SU-DHL-6 (cell line): ENCODE measurements at regions not wholly inside any gene's neighbourhood (a gene's known extent, or its start where the extent isn't known, plus 50 kb on each side); places are given as distances from the start of the nearest gene placed in this dataset.

Source experiments
- CTCF ChIP-seq: fragments of 200-600 bp; sonication (generic); IDR thresholded peaks from one replicate; pipeline ENCODE4 v1.5.1; 2017; ENCODE audit warnings: antibody characterized with exemption, mild to moderate bottlenecking, low read length, moderate library complexity; ENCODE audit not compliant: insufficient read depth, poor library complexity, severe bottlenecking
- EZH2phosphoT487 ChIP-seq: fragments of 200-600 bp; sonication (generic), shearing (Covaris generic); conservative IDR thresholded peaks from 2 replicates; pipeline ENCODE4 v1.6.1; 2018; ENCODE audit warnings: mild to moderate bottlenecking, antibody characterized with exemption, low read length, moderate library complexity, mixed read lengths

GRCh38 chr2:223324402-223324801, 272.4 kb downstream of the KCNE4 start:
- TF ChIP-seq CTCF: no peak
- no peak for TF ChIP-seq EZH2phosphoT487
